A549 (cell line): ENCODE measurements at regions not wholly inside any gene's neighbourhood (a gene's known extent, or its start where the extent isn't known, plus 50 kb on each side); places are given as distances from the start of the nearest gene placed in this dataset.

Experiments
- ATAC-seq, 2 experiments: fragments of 200-7000 bp in 1 of 2; fragments of >200 bp in 1 of 2; cut with Nextera tagmentation in 1 of 2; cut with Tn5 transposase in 1 of 2; 3 replicates each; pipeline versions ENCODE4 v1.8.0 to v1.9.1; 2018 to 2020; ENCODE audit warnings: mild to moderate bottlenecking in 1 of 2, moderate library complexity in 1 of 2
- CTCF ChIA-PET: fragments of 300-600 bp; sonication (Branson Sonifier 250); formaldehyde crosslinking; extraction: SDS; loops from one replicate; lab custom pipeline; 2021; ENCODE audit warnings: antibody characterized with exemption, inconsistent platforms; lab: Yijun Ruan, JAX
- POLR2A ChIA-PET: fragments of 350-600 bp; formaldehyde crosslinking; extraction: SDS; loops from one replicate; lab custom pipeline; 2021; ENCODE audit warnings: antibody characterized with exemption, inconsistent platforms; lab: Yijun Ruan, JAX
- DNase-seq, 2 experiments: peaks; one replicate each; pipeline versions ENCODE4 v3.0.0 to v3.0.0-alpha.2; 2011 to 2016; ENCODE audit warnings: low read depth in 1 of 2, low spot score in 1 of 2
- FAIRE-seq: peaks from 2 replicates; lab custom pipeline; 2011; peaks lifted over from hg19 to GRCh38; lab: Jason Lieb, UNC
- H3K27ac ChIP-seq, 2 experiments: fragments of >200 bp; sonication (Bioruptor Twin); formaldehyde crosslinking; 3 replicates each; pipeline ENCODE4 v1.5.1; 2016 to 2017
- H3K4me1 ChIP-seq: fragments of >200 bp; sonication (Bioruptor Twin); formaldehyde crosslinking; 3 replicates; pipeline ENCODE4 v1.6.1; 2016
- H3K4me2 ChIP-seq: fragments of >200 bp; sonication (Bioruptor Twin); formaldehyde crosslinking; 3 replicates; pipeline ENCODE4 v1.6.1; 2016
- H3K4me3 ChIP-seq: fragments of >200 bp; sonication (Bioruptor Twin); formaldehyde crosslinking; 3 replicates; pipeline ENCODE4 v1.5.1; 2016
- H3K9me3 ChIP-seq: fragments of >200 bp; sonication (Bioruptor Twin); formaldehyde crosslinking; 3 replicates; pipeline ENCODE4 v1.6.1; 2016
- BHLHE40 ChIP-seq: IDR thresholded peaks from 2 replicates; pipeline ENCODE4 v1.6.1; 2012; ENCODE audit warnings: low read depth, low read length, inconsistent platforms
- CEBPB ChIP-seq, 2 experiments: fragments of >200 bp in 1 of 2; sonication (Bioruptor Twin) in 1 of 2; formaldehyde crosslinking in 1 of 2; IDR thresholded peaks; 2 replicates each; pipeline ENCODE4 v1.6.1; 2012 to 2016
- CHD2 ChIP-seq: fragments of 150-350 bp; IDR thresholded peaks from 2 replicates; pipeline ENCODE4 v1.6.1; 2014; ENCODE audit warnings: low read length; ENCODE audit not compliant: partially characterized antibody
- CHD4 ChIP-seq: fragments of 200-600 bp; sonication (generic); IDR thresholded peaks from 2 replicates; pipeline ENCODE4 v1.6.1; 2016; ENCODE audit warnings: antibody characterized with exemption, mild to moderate bottlenecking, borderline replicate concordance
- EP300 ChIP-seq, 2 experiments: fragments of >200 bp; sonication (Bioruptor Twin); formaldehyde crosslinking; IDR thresholded peaks; 2 replicates in 1 of 2; 3 replicates in 1 of 2; pipeline ENCODE4 v1.6.1; 2016 to 2017
- GATA3 ChIP-seq: IDR thresholded peaks from 2 replicates; pipeline ENCODE4 v1.6.1; 2012; ENCODE audit warnings: borderline replicate concordance
- HOXB13 ChIP-seq: fragments of 250-450 bp; sonication (Bioruptor Pico); IDR thresholded peaks from 2 replicates; pipeline ENCODE4 v1.5.0; 2020; ENCODE audit warnings: low read depth, mild to moderate bottlenecking, moderate library complexity
- HOXB5 ChIP-seq: fragments of 250-450 bp; sonication (Bioruptor Pico); IDR thresholded peaks from 2 replicates; pipeline ENCODE4 v1.5.0; 2020; ENCODE audit warnings: mild to moderate bottlenecking, moderate library complexity
- JUN ChIP-seq, 2 experiments: fragments of >200 bp; sonication (Bioruptor Twin); formaldehyde crosslinking; IDR thresholded peaks; 2 replicates in 1 of 2; 3 replicates in 1 of 2; pipeline ENCODE4 v1.6.1; 2016 to 2017
- JUNB ChIP-seq: fragments of >200 bp; sonication (Bioruptor Twin); formaldehyde crosslinking; IDR thresholded peaks from 2 replicates; pipeline ENCODE4 v1.6.1; 2016
- KDM1A ChIP-seq: fragments of 200-600 bp; sonication (generic); IDR thresholded peaks from 2 replicates; pipeline ENCODE4 v1.6.1; 2016; ENCODE audit warnings: low read depth, mild to moderate bottlenecking
- NR3C1 ChIP-seq: fragments of >200 bp; sonication (Bioruptor Twin); formaldehyde crosslinking; IDR thresholded peaks from 3 replicates; pipeline ENCODE4 v1.6.1; 2017
- PHF8 ChIP-seq: fragments of 200-600 bp; sonication (generic); IDR thresholded peaks from 2 replicates; pipeline ENCODE4 v1.6.1; 2016; ENCODE audit warnings: low read depth, mild to moderate bottlenecking, antibody characterized with exemption, moderate library complexity, borderline replicate concordance
- POLR2A ChIP-seq: IDR thresholded peaks from 2 replicates; pipeline ENCODE4 v1.6.1; 2012; ENCODE audit warnings: mild to moderate bottlenecking, low read length
- POLR2AphosphoS2 ChIP-seq: conservative IDR thresholded peaks from 2 replicates; pipeline ENCODE4 v1.6.1; 2012; ENCODE audit warnings: low read length, improper control_type of control experiment, inconsistent platforms
- SMC3 ChIP-seq: fragments of >200 bp; sonication (Bioruptor Twin); formaldehyde crosslinking; IDR thresholded peaks from 3 replicates; pipeline ENCODE4 v1.6.1; 2018; ENCODE audit warnings: inconsistent platforms
- SREBF2 ChIP-seq: fragments of 450-650 bp; IDR thresholded peaks from 2 replicates; pipeline ENCODE4 v1.6.1; 2014; ENCODE audit warnings: mild to moderate bottlenecking, moderate library complexity
- TP53 ChIP-seq: fragments of 250-450 bp; sonication (Bioruptor Pico); IDR thresholded peaks from 2 replicates; pipeline ENCODE4 v1.5.0; 2021; ENCODE audit warnings: mild to moderate bottlenecking, moderate library complexity
- ZFP36 ChIP-seq: fragments of 450-650 bp; IDR thresholded peaks from 2 replicates; pipeline ENCODE4 v1.6.1; 2014; ENCODE audit warnings: borderline replicate concordance; ENCODE audit not compliant: partially characterized antibody
- ZNF302 ChIP-seq: fragments of 250-450 bp; sonication (Bioruptor Pico); IDR thresholded peaks from 2 replicates; pipeline ENCODE4 v1.9.0; 2021; ENCODE audit warnings: inconsistent platforms, mild to moderate bottlenecking, moderate library complexity
- WGBS: methylation state at CpG from one replicate; pipeline ENCODE4 v1.1.6; 2017; ENCODE audit errors: missing lambda C conversion rate; 5-methylcytosine and 5-hydroxymethylcytosine counted together
- TF ChIP-seq, protein P1 (sequence below): fragments of 150-350 bp; IDR thresholded peaks from 2 replicates; pipeline ENCODE4 v1.6.1; 2014; ENCODE audit warnings: low read depth, mild to moderate bottlenecking, low read length
- TF ChIP-seq, protein P2 (sequence below): fragments of >200 bp; sonication (Bioruptor Twin); formaldehyde crosslinking; IDR thresholded peaks from 3 replicates; pipeline ENCODE4 v1.6.1; 2016
- TF ChIP-seq, protein P3 (sequence below): fragments of >200 bp; sonication (Bioruptor Twin); formaldehyde crosslinking; IDR thresholded peaks from 3 replicates; pipeline ENCODE4 v1.5.1; 2016
- TF ChIP-seq, protein P4 (sequence below): fragments of >200 bp; sonication (Bioruptor Twin); formaldehyde crosslinking; IDR thresholded peaks from 2 replicates; pipeline ENCODE4 v1.6.1; 2016

DNA sequence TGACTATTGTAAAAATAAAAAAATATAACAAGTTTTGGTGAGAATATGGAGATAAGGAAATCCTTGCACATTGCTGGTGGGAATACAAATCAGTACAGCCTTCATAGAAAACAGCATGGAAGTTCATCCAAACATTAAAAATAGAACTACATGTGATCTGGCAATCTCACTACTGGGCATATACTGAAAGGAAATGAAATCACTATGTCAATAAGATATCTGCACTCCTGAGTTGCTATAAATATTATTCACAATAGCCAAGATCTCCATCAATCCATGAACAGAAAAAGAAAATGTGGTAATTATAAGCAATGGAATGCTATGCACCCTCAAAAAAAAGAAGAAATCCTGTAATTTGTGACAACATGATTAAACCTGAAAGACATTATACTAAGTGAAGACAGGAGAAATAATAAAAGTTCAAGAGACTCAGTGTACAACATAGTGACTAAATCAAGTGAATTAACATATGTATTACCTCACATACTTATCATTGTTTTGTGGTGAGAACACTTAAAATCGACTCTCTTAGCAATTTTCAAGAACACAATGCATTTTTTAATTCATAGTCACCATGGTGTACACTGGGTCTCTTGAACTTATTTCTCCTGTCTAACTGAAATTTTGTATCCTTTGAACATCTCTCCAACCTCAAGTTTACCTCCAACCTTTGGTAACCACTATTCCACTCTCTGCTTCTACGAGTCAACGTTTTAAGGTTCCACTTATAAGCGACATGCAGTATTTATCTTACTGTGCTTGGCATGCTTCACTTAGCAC, 1703.7 kb upstream of the AGA start:
- no peaks in the 10 kb centered on the region for H3K4me1 ChIP-seq
- no peak overlapping the region for H3K4me2 ChIP-seq
- no peak overlapping the region for H3K4me3 ChIP-seq
- no peak overlapping the region for H3K27ac ChIP-seq
- TF ChIP-seq CHD4 (no peak), JUNB (no peak), CHD2 (no peak), JUN (IDR thresholded peaks at IDR 0.05) (no peak), CEBPB (IDR thresholded peaks at IDR 0.05) (no peak), PHF8 (no peak), SREBF2 (no peak), HOXB13 (no peak), TP53 (no peak), POLR2A (no peak), GATA3 (no peak), KDM1A (no peak), EP300 (IDR thresholded peaks at IDR 0.05) (no peak), NR3C1 (no peak), HOXB5 (CRISPR knock-in tag) (no peak)
- TF ChIP-seq, protein P1, sequence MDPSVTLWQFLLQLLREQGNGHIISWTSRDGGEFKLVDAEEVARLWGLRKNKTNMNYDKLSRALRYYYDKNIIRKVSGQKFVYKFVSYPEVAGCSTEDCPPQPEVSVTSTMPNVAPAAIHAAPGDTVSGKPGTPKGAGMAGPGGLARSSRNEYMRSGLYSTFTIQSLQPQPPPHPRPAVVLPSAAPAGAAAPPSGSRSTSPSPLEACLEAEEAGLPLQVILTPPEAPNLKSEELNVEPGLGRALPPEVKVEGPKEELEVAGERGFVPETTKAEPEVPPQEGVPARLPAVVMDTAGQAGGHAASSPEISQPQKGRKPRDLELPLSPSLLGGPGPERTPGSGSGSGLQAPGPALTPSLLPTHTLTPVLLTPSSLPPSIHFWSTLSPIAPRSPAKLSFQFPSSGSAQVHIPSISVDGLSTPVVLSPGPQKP = no peak
- TF ChIP-seq, protein P2, sequence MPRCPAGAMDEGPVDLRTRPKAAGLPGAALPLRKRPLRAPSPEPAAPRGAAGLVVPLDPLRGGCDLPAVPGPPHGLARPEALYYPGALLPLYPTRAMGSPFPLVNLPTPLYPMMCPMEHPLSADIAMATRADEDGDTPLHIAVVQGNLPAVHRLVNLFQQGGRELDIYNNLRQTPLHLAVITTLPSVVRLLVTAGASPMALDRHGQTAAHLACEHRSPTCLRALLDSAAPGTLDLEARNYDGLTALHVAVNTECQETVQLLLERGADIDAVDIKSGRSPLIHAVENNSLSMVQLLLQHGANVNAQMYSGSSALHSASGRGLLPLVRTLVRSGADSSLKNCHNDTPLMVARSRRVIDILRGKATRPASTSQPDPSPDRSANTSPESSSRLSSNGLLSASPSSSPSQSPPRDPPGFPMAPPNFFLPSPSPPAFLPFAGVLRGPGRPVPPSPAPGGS = no peak
- TF ChIP-seq, protein P3, sequence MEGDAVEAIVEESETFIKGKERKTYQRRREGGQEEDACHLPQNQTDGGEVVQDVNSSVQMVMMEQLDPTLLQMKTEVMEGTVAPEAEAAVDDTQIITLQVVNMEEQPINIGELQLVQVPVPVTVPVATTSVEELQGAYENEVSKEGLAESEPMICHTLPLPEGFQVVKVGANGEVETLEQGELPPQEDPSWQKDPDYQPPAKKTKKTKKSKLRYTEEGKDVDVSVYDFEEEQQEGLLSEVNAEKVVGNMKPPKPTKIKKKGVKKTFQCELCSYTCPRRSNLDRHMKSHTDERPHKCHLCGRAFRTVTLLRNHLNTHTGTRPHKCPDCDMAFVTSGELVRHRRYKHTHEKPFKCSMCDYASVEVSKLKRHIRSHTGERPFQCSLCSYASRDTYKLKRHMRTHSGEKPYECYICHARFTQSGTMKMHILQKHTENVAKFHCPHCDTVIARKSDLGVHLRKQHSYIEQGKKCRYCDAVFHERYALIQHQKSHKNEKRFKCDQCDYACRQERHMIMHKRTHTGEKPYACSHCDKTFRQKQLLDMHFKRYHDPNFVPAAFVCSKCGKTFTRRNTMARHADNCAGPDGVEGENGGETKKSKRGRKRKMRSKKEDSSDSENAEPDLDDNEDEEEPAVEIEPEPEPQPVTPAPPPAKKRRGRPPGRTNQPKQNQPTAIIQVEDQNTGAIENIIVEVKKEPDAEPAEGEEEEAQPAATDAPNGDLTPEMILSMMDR = no peak
- TF ChIP-seq, all 56 proteins: peak for 0
- ATAC-seq = no peak
- DNase-seq = no peak
- 5% methylated on average over 4 of the region's 4 CpGs for WGBS
- FAIRE-seq = no peak
- ChIA-PET CTCF (no interaction called here), POLR2A (no interaction called here)
- no peaks in the 10 kb centered on the region for H3K9me3 ChIP-seq

DNA sequence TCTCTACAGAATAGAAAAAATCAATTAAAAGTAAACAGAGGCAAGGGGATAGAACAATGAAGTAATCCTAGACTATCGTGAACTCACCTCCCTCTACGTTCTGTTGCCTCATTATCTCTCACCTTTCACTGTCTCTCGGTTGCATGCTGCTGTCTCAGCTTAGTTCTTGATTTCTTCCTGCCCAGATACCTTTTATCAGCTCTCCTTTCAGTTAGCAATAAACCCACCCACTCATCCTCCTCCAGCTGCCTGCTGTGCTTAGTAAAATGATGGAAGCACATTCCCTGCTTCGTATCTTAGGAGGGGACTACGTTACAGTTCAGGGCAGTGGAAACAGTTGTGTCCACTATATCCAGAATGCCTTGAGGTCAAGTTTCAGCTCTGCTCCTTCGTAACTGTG, 1709.5 kb upstream of the AGA start:
- Histone ChIP-seq H3K4me3 (no peak overlapping the region), H3K27ac (no peak overlapping the region), H3K4me1 (no peaks in the 10 kb centered on the region), H3K4me2 (no peak overlapping the region), H3K9me3 (no peaks in the 10 kb centered on the region)
- ATAC-seq (no peak), DNase-seq (no peak), FAIRE-seq (no peak)
- TF ChIP-seq POLR2AphosphoS2 (no peak), SMC3 (no peak), ZFP36 (no peak), BHLHE40 (no peak), ZNF302 (CRISPR knock-in tag) (no peak), POLR2A (no peak)
- TF ChIP-seq, protein P4, sequence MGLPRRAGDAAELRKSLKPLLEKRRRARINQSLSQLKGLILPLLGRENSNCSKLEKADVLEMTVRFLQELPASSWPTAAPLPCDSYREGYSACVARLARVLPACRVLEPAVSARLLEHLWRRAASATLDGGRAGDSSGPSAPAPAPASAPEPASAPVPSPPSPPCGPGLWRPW = no peak
- POLR2A ChIA-PET = no interaction called here
- CTCF ChIA-PET = no interaction called here
- 15% methylated on average over 6 of the region's 6 CpGs for WGBS
